ENCODE measurements at regions not wholly inside any gene's neighbourhood (a gene's known extent, or its start where the extent isn't known, plus 50 kb on each side); places are given as distances from the start of the nearest gene placed in this dataset.
"Not testable (repeated sequence)": the region's sequence is repeated elsewhere in the genome, so short reads cannot be mapped to it uniquely, and the experiment has no call there.

- no peak for TF ChIP-seq CTCF (IDR thresholded peaks at IDR 0.05)
- no peaks in the 10 kb centered on the region for H3K36me3 Mint-ChIP-seq (ENCODE audit: low read depth)
- DNase-seq, result no peak
- no peaks in the 10 kb centered on the region for H3K27me3 Mint-ChIP-seq (ENCODE audit: low read depth, poor library complexity)
- no peaks in the 10 kb centered on the region for H3K9me3 Mint-ChIP-seq
- H3K27ac Mint-ChIP-seq, result no peak overlapping the region
- H3K4me1 Mint-ChIP-seq, result no peaks in the 10 kb centered on the region
- H3K4me3 Mint-ChIP-seq, result no peak overlapping the region
Measured at GRCh38 chr2:194079989-194080388, 1577.0 kb upstream of the SLC39A10 start.

- TF ChIP-seq CTCF (IDR thresholded peaks at IDR 0.05), result no peak
- no peak overlapping the region for H3K4me3 Mint-ChIP-seq
- no peaks in the 10 kb centered on the region for H3K27me3 Mint-ChIP-seq (ENCODE audit: low read depth, poor library complexity)
- H3K4me1 Mint-ChIP-seq, result no peaks in the 10 kb centered on the region
- H3K36me3 Mint-ChIP-seq (ENCODE audit: low read depth), result no peaks in the 10 kb centered on the region
- no peak overlapping the region for H3K27ac Mint-ChIP-seq
- no peak for DNase-seq
- no peaks in the 10 kb centered on the region for H3K9me3 Mint-ChIP-seq
Measured at GRCh38 chr2:194077366-194077765, 1579.7 kb upstream of the SLC39A10 start.

GRCh38 chr2:194062401-194062800, 1594.6 kb upstream of the SLC39A10 start:
- no peak for DNase-seq
- Mint-ChIP-seq H3K27me3 (ENCODE audit: low read depth, poor library complexity) (no peaks in the 10 kb centered on the region), H3K36me3 (ENCODE audit: low read depth) (no peaks in the 10 kb centered on the region), H3K4me3 (no peak overlapping the region), H3K9me3 (no peaks in the 10 kb centered on the region), H3K27ac (no peak overlapping the region), H3K4me1 (no peaks in the 10 kb centered on the region)
- TF ChIP-seq CTCF (IDR thresholded peaks at IDR 0.05), result no peak

- DNase-seq, result no peak
- no peak overlapping the region for H3K27ac Mint-ChIP-seq
- no peaks in the 10 kb centered on the region for H3K27me3 Mint-ChIP-seq (ENCODE audit: low read depth, poor library complexity)
- no peaks in the 10 kb centered on the region for H3K4me1 Mint-ChIP-seq
- no peaks in the 10 kb centered on the region for H3K9me3 Mint-ChIP-seq
- TF ChIP-seq CTCF (IDR thresholded peaks at IDR 0.05), result no peak
- H3K36me3 Mint-ChIP-seq (ENCODE audit: low read depth), result no peaks in the 10 kb centered on the region
- H3K4me3 Mint-ChIP-seq, result no peak overlapping the region
Measured at GRCh38 chr2:194060269-194060668, 1596.8 kb upstream of the SLC39A10 start.

- no peaks in the 10 kb centered on the region for H3K4me1 Mint-ChIP-seq
- H3K4me3 Mint-ChIP-seq, result no peak overlapping the region
- no peaks in the 10 kb centered on the region for H3K9me3 Mint-ChIP-seq
- no peak for DNase-seq
- no peaks in the 10 kb centered on the region for H3K27me3 Mint-ChIP-seq (ENCODE audit: low read depth, poor library complexity)
- TF ChIP-seq CTCF (IDR thresholded peaks at IDR 0.05), result no peak
- no peaks in the 10 kb centered on the region for H3K36me3 Mint-ChIP-seq (ENCODE audit: low read depth)
- no peak overlapping the region for H3K27ac Mint-ChIP-seq
Measured at GRCh38 chr2:194054313-194054712, 1602.7 kb upstream of the SLC39A10 start.

- H3K4me3 Mint-ChIP-seq, result no peak overlapping the region
- no peaks in the 10 kb centered on the region for H3K9me3 Mint-ChIP-seq
- H3K4me1 Mint-ChIP-seq, result no peaks in the 10 kb centered on the region
- TF ChIP-seq CTCF (IDR thresholded peaks at IDR 0.05), result no peak
- H3K36me3 Mint-ChIP-seq (ENCODE audit: low read depth), result no peaks in the 10 kb centered on the region
- DNase-seq, result no peak
- no peak overlapping the region for H3K27ac Mint-ChIP-seq
- H3K27me3 Mint-ChIP-seq (ENCODE audit: low read depth, poor library complexity), result no peaks in the 10 kb centered on the region
Measured at GRCh38 chr2:194044321-194044720, 1612.7 kb upstream of the SLC39A10 start.

GRCh38 chr2:194021130-194021529, 1635.9 kb upstream of the SLC39A10 start:
- H3K9me3 Mint-ChIP-seq, result peaks cover 18% of the 10 kb centered on the region
- not testable (repeated sequence) for H3K27me3 Mint-ChIP-seq (ENCODE audit: low read depth, poor library complexity); H3K36me3 Mint-ChIP-seq (ENCODE audit: low read depth); H3K27ac Mint-ChIP-seq; H3K4me1 Mint-ChIP-seq; H3K4me3 Mint-ChIP-seq; DNase-seq
